Inflammatory macrophage treated with lipopolysaccharide for 1 hour (primary cell): ENCODE measurements at regions not wholly inside any gene's neighbourhood (a gene's known extent, or its start where the extent isn't known, plus 50 kb on each side); places are given as distances from the start of the nearest gene placed in this dataset.

Source experiments
- DNase-seq, 2 donors: peaks; one replicate each; pipeline ENCODE4 v3.0.0-alpha.2; 2020 to 2022

- DNase-seq, result no peak
Observed at GRCh38 chr1:98478121-98478520, 183.4 kb upstream of the SNX7 start.

DNA sequence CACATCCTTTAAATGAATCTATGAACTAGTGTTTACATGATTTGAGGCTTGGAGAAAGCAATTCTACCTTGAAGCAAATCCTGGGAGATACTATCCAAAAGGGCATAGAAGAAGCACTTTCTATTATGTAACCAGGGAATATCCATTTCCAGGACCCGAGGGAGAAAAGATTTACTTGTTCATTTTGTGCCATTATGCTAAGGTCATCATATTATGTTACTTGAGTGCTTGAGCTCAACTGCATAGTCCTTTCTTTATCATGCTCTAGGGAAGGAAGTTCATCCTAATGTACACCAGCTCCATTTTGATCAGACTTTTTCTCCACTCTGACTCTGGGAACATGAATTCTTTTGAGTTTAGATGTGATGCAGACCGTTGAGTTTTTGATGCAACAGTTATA is 188.6 kb upstream of the SNX7 start:
- DNase-seq, result no peak

- DNase-seq, result no peak
Observed at GRCh38 chr1:98471633-98472032, 189.9 kb upstream of the SNX7 start.

GRCh38 chr1:98468111-98468717 is 193.3 kb upstream of the SNX7 start:
- DNase-seq, result peak; percentile 40 to 79

GRCh38 chr1:98467586-98467985 is 193.9 kb upstream of the SNX7 start:
- no peak for DNase-seq

- DNase-seq, result no peak
Observed at GRCh38 chr1:98467122-98467521, 194.4 kb upstream of the SNX7 start.

GRCh38 chr1:98461873-98462385 is 199.6 kb upstream of the SNX7 start:
- no peak for DNase-seq

DNA sequence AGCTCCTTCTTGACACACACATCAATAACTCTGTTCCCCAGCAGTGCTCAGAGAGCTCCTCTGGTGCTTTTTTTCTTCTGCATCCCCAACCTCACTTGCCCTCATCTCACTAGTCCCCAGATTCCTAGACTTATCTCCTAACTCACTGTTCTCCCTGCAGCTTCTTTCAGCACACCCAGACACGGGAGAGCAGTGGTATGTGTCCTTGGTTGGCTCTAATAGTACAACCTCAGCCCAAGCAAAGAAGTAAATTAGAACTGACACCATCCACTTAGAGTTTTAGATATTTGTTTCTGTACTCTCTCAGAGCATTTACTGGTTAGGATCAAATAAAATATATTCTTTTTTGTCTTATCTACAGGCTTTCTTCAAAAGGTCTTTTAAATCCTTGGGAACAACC is 201.4 kb upstream of the SNX7 start:
- no peak for DNase-seq

DNA sequence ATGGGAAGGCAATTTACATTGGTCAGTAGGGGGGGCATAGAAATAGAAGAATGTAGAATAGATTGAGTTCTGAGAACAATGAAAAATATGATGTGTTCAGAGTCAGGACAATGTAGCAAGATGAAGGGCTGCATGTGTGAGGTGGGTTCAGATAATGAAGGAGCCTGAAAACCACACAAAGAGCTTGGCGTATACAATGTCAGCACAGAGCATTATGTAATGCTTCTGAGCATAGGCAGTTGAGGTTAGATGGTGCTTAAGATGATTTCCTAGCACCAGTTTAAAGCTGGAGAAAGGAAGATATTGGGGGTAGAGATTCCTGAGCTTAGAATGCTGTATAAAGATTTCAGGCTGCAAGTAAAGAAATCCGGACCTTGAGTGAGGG is 202.0 kb upstream of the SNX7 start:
- DNase-seq, result no peak

GRCh38 chr1:98458511-98459485 is 202.7 kb upstream of the SNX7 start:
- DNase-seq, result no peak

- DNase-seq, result no peak
Observed at GRCh38 chr1:98457248-98457647, 204.3 kb upstream of the SNX7 start.

GRCh38 chr1:98454666-98455065 is 206.9 kb upstream of the SNX7 start:
- DNase-seq, result no peak

- no peak for DNase-seq
Observed at GRCh38 chr1:98453066-98453465, 208.5 kb upstream of the SNX7 start.

- DNase-seq, result peak; percentile 40 to 41
Observed at GRCh38 chr1:98452162-98452561, 209.4 kb upstream of the SNX7 start.

- no peak for DNase-seq
Observed at GRCh38 chr1:98441281-98441680, 220.2 kb upstream of the SNX7 start.

DNA sequence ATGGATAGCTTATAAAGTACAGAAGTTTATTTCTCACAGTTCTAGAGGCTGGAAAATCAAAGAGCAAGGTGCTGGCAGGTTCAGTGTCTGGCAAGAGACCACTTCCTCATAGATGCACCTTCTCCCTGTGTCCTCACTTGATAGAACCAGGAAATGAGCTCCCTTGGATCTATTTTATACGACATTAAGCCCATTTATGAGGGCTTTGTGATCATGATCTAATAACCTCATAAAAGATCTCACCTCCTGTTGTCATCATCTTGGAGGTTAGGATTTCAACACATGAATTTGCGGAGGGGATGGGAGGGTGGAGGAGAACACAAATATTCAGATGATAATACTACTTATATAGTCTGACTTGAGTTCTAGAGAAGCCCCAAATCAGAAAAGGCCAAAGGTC is 222.1 kb upstream of the SNX7 start:
- DNase-seq, result no peak

DNA sequence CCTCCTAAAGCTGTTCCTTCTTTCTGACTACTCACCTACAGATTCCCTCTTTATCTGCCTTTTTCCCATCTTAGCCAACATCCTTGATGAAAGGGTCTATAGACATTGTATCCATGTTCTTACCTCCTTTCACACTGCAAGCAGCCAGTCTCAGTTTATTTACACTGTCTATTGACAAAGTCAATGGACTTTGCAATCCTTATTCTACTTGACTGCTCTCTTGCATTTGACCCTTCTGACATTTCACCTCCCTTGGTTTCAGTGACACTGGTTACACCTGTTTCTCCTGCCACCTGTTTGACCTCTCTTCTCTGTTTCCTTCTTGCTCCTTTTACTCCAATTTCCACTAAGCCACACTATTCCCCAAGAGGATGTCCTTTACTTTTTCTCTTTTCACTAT is 224.0 kb upstream of the SNX7 start:
- no peak for DNase-seq

- no peak for DNase-seq
Observed at GRCh38 chr1:98437011-98437410, 224.5 kb upstream of the SNX7 start.

- DNase-seq, result no peak
Observed at GRCh38 chr1:98429965-98430443, 231.5 kb upstream of the SNX7 start.

DNA sequence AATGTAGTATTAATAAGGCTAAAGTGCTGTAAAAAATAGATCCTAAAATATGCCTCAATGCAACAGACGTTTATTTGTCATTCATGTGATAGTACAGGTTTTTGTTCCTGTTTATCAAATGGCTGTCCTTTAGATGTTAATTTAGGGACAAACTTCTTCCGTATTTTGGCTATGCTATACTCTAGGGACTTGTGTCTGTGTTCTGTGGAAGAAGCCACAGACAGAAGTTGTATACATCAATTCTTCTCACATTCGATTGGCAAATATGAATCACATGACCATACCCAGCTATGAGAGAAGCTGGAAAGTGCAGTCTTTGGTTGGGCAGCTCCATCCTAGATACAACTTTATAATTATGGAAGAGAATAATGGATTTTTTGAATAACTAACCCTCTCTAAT is 232.7 kb upstream of the SNX7 start:
- DNase-seq, result no peak

- DNase-seq, result no peak
Observed at GRCh38 chr1:98427664-98428063, 233.9 kb upstream of the SNX7 start.

- no peak for DNase-seq
Observed at GRCh38 chr1:98426092-98426491, 235.4 kb upstream of the SNX7 start.

DNA sequence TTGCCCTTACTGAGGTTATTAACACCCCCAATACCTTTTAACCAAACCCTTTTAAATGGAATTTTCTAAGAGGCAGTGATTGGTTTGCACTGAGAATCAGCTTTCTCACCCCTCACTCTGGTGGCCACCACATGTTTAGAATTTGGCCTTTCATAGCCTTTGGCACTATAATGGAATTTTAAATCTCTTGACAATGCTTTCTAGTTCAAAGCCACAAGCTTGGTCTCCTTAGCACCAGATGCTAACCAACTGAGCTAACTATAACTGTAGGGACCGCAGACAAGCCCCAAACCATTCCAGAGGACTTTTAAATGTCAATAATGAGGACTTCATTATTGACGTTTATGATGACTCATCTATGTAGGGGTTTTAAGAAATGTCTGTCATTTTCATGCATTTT is 238.7 kb upstream of the SNX7 start:
- DNase-seq, result no peak

- DNase-seq, result no peak
Observed at GRCh38 chr1:98421085-98421435, 240.5 kb upstream of the SNX7 start.
